DOHH2 (cell line): ENCODE measurements at regions not wholly inside any gene's neighbourhood (a gene's known extent, or its start where the extent isn't known, plus 50 kb on each side); places are given as distances from the start of the nearest gene placed in this dataset.

Experiments
- CTCF ChIP-seq: fragments of 200-600 bp; sonication (generic); IDR thresholded peaks from one replicate; pipeline ENCODE4 v1.5.1; 2014; ENCODE audit warnings: antibody characterized with exemption, mild to moderate bottlenecking, low read depth, low read length; ENCODE audit not compliant: poor library complexity, severe bottlenecking
- EZH2phosphoT487 ChIP-seq: fragments of 200-600 bp; sonication (generic); IDR thresholded peaks from 2 replicates; pipeline ENCODE4 v1.6.1; 2017; ENCODE audit warnings: borderline replicate concordance, mild to moderate bottlenecking, antibody characterized with exemption, low read length, moderate library complexity, mixed read lengths

GRCh38 chr11:13091804-13092203, 82.7 kb downstream of the RASSF10 start:
- no peak for TF ChIP-seq CTCF
- TF ChIP-seq EZH2phosphoT487 = no peak
